ENCODE measurements at regions not wholly inside any gene's neighbourhood (a gene's known extent, or its start where the extent isn't known, plus 50 kb on each side); places are given as distances from the start of the nearest gene placed in this dataset.

DNA sequence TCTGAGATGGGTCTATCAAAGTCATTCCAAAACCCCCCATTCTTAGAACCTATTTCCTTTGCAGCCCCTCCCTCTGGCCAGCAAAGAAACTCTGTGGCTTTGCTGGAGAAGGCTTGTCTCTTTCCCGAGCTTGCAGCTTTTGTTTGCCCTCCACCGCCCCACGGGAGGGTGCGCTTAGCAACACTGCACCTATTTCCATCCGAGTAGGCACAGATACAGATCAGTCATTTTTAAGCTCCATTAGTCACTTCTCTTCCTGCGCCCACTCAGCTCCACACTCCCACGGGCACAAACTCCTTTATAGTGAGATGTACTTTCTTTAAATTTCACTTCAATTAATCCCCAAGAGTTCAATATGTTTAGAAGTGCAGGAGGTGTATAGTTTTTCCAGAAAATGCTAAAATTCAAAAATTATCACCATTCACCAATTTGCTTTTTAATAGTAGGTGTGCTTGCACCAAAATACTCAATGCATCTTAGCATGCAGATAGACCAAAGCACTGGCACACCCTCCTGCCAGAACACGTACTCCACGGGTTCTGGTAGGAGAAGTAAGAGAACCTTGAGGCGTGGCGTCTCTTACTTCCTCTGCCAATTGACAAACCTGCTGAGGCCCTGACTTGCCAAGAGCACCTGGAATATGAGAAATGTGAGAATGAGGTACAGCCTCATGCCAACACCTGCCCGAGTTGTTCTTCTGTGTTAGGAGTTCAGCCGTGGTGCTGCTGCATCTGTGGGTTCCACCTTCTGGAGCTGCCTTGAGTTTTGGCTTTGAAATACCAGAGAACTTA lies 183.7 kb downstream of the TEX29 start (continued):
- no peak for TF ChIP-seq EZH2phosphoT487 (IDR thresholded peaks at IDR 0.05; ENCODE audit: borderline replicate concordance, low read depth)
- no peak for TF ChIP-seq JUND (IDR thresholded peaks at IDR 0.05)
- no peak for TF ChIP-seq YY1 (IDR thresholded peaks at IDR 0.05; ENCODE audit: low read depth)
- TF ChIP-seq ZBTB33 (IDR thresholded peaks at IDR 0.05; ENCODE audit: borderline replicate concordance, low read depth): no peak

DNA sequence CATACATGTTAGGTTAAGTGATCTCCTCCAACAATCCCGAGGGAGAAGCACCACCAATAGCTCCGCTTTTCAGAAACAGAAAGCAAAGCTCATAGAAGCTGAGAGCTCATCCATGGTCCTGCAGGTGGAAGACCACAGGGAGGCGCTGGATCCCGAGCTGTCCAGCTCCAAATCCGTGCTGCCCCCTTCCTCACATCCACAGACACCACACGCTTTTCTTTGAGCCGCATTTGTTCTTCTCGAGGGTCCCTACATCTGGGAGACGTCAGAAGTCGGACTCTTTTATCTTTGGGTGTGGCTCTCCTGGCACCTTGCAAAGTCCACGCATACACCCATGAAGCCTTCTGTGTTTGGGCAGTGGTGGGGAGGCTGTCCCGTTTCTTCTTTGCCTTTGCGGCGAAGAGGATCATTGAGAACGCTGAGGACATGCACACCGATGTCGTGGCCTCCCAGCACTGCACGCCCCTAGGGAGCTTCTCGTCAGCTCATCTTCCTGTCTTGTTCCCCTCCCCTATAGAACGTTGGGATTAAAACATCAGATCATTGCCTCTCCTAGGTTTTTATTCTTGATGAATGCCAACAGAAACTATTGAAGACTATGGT lies 184.8 kb downstream of the TEX29 start:
- no peaks in the 10 kb centered on the region for H3K9me3 ChIP-seq

GRCh38 chr13:111506125-111506524 lies 185.7 kb downstream of the TEX29 start:
- no peaks in the 10 kb centered on the region for H3F3A ChIP-seq (replicated peaks; ENCODE audit: insufficient read depth)
- no peak overlapping the region for H2AFZ ChIP-seq (ENCODE audit: low read depth)
- H3K4me2 ChIP-seq: no peak overlapping the region
- CTCF ChIA-PET: interaction anchor here (1.1 kb wide), 1 partner anchor 32 kb away, joined by 3 read pairs; no protein-coding TSS in a partner anchor
- no peaks in the 10 kb centered on the region for H3K4me1 ChIP-seq (ENCODE audit: control insufficient read depth in 1 of 2, insufficient read depth in 2 of 2, low read depth in 1 of 2, low read length in 1 of 2)
- POLR2A ChIA-PET: no interaction called here
- no peak overlapping the region for H3K9ac ChIP-seq
- no peaks in the 10 kb centered on the region for H3K79me2 ChIP-seq (ENCODE audit: insufficient read depth)
- no peak overlapping the region for H3K4me3 ChIP-seq (ENCODE audit: low read depth in 2 of 2, low read length in 1 of 2)
- H3K9me3 ChIP-seq: no peaks in the 10 kb centered on the region
- H3K36me3 ChIP-seq (replicated peaks in 1 of 2; ENCODE audit: control insufficient read depth in 1 of 2, insufficient read depth in 2 of 2, low read length in 1 of 2): no peaks in the 10 kb centered on the region
- no peak overlapping the region for H3K27ac ChIP-seq (ENCODE audit: low read depth in 2 of 2, low read length in 1 of 2)
- peaks cover 22% of the 10 kb centered on the region; the same call in 1 of the 2 replicates for H3K27me3 ChIP-seq (ENCODE audit: insufficient read depth)
- 18% methylated on average over 6 of the region's 6 CpGs for WGBS (ENCODE audit: low lambda C conversion rate)
- H3K9me2 ChIP-seq: no peaks in the 10 kb centered on the region
- DNase-seq: no peak
- H4K20me1 ChIP-seq (ENCODE audit: insufficient read depth): no peaks in the 10 kb centered on the region
- TF ChIP-seq FOXM1 (IDR thresholded peaks at IDR 0.05; ENCODE audit: low read depth): no peak
- TF ChIP-seq GABPA (IDR thresholded peaks at IDR 0.05; ENCODE audit: low read depth): no peak
- no peak for TF ChIP-seq YY1 (IDR thresholded peaks at IDR 0.05; ENCODE audit: low read depth)
- TF ChIP-seq, protein P1, sequence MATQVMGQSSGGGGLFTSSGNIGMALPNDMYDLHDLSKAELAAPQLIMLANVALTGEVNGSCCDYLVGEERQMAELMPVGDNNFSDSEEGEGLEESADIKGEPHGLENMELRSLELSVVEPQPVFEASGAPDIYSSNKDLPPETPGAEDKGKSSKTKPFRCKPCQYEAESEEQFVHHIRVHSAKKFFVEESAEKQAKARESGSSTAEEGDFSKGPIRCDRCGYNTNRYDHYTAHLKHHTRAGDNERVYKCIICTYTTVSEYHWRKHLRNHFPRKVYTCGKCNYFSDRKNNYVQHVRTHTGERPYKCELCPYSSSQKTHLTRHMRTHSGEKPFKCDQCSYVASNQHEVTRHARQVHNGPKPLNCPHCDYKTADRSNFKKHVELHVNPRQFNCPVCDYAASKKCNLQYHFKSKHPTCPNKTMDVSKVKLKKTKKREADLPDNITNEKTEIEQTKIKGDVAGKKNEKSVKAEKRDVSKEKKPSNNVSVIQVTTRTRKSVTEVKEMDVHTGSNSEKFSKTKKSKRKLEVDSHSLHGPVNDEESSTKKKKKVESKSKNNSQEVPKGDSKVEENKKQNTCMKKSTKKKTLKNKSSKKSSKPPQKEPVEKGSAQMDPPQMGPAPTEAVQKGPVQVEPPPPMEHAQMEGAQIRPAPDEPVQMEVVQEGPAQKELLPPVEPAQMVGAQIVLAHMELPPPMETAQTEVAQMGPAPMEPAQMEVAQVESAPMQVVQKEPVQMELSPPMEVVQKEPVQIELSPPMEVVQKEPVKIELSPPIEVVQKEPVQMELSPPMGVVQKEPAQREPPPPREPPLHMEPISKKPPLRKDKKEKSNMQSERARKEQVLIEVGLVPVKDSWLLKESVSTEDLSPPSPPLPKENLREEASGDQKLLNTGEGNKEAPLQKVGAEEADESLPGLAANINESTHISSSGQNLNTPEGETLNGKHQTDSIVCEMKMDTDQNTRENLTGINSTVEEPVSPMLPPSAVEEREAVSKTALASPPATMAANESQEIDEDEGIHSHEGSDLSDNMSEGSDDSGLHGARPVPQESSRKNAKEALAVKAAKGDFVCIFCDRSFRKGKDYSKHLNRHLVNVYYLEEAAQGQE (IDR thresholded peaks at IDR 0.05; ENCODE audit: low read depth, low read length): no peak
- TF ChIP-seq, protein P2, sequence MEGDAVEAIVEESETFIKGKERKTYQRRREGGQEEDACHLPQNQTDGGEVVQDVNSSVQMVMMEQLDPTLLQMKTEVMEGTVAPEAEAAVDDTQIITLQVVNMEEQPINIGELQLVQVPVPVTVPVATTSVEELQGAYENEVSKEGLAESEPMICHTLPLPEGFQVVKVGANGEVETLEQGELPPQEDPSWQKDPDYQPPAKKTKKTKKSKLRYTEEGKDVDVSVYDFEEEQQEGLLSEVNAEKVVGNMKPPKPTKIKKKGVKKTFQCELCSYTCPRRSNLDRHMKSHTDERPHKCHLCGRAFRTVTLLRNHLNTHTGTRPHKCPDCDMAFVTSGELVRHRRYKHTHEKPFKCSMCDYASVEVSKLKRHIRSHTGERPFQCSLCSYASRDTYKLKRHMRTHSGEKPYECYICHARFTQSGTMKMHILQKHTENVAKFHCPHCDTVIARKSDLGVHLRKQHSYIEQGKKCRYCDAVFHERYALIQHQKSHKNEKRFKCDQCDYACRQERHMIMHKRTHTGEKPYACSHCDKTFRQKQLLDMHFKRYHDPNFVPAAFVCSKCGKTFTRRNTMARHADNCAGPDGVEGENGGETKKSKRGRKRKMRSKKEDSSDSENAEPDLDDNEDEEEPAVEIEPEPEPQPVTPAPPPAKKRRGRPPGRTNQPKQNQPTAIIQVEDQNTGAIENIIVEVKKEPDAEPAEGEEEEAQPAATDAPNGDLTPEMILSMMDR (IDR thresholded peaks at IDR 0.05): no peak
- TF ChIP-seq EZH2phosphoT487 (IDR thresholded peaks at IDR 0.05; ENCODE audit: borderline replicate concordance, low read depth): no peak
- no peak for TF ChIP-seq MAX (IDR thresholded peaks at IDR 0.05; ENCODE audit: low read depth)

More for the DNA sequence above, 184.8 kb downstream of the TEX29 start:
- POLR2A ChIA-PET: no interaction called here
- H2AFZ ChIP-seq (ENCODE audit: low read depth): no peak overlapping the region
- peak overlapping the region in 1 of 2 experiments; percentile 54; a peak in 1 of 4 replicates for H3K4me3 ChIP-seq (ENCODE audit: low read depth in 2 of 2, low read length in 1 of 2)
- no peaks in the 10 kb centered on the region for H3K36me3 ChIP-seq (replicated peaks in 1 of 2; ENCODE audit: control insufficient read depth in 1 of 2, insufficient read depth in 2 of 2, low read length in 1 of 2)
- peak; percentile 47 for DNase-seq
- peaks cover 14% of the 10 kb centered on the region; the same call in 1 of the 2 replicates for H3K27me3 ChIP-seq (ENCODE audit: insufficient read depth)
- H3K4me1 ChIP-seq (ENCODE audit: control insufficient read depth in 1 of 2, insufficient read depth in 2 of 2, low read depth in 1 of 2, low read length in 1 of 2): no peaks in the 10 kb centered on the region
- no peaks in the 10 kb centered on the region for H3K79me2 ChIP-seq (ENCODE audit: insufficient read depth)
- H4K20me1 ChIP-seq (ENCODE audit: insufficient read depth): no peaks in the 10 kb centered on the region
- no peak overlapping the region for H3K27ac ChIP-seq (ENCODE audit: low read depth in 2 of 2, low read length in 1 of 2)
- TF ChIP-seq MXI1 (IDR thresholded peaks at IDR 0.05; ENCODE audit: low read depth, low read length): no peak
- TF ChIP-seq RAD21 (IDR thresholded peaks at IDR 0.05; ENCODE audit: low read length): peak; percentile 35
- TF ChIP-seq, protein P2 (IDR thresholded peaks at IDR 0.05): peak; percentile 28
- CTCF ChIA-PET: interaction anchor here (1.0 to 1.1 kb wide), 3 partner anchors 76 to 1369 kb away, joined by 3 to 4 read pairs (median 3); no protein-coding TSS in a partner anchor
- 6% methylated on average over 18 of the region's 20 CpGs for WGBS (ENCODE audit: low lambda C conversion rate)
- no peaks in the 10 kb centered on the region for H3F3A ChIP-seq (replicated peaks; ENCODE audit: insufficient read depth)
- no peaks in the 10 kb centered on the region for H3K9me2 ChIP-seq
- H3K9ac ChIP-seq: no peak overlapping the region
- no peak overlapping the region for H3K4me2 ChIP-seq

All from SK-N-SH (cell line).